ENCODE measurements at regions not wholly inside any gene's neighbourhood (a gene's known extent, or its start where the extent isn't known, plus 50 kb on each side); places are given as distances from the start of the nearest gene placed in this dataset.

- Histone ChIP-seq H3K4me1 (ENCODE audit: low read length) (no peaks in the 10 kb centered on the region), H3F3A (ENCODE audit: insufficient read depth, low read length) (no peaks in the 10 kb centered on the region), H3K27me3 (replicated peaks; ENCODE audit: insufficient read depth, low read length) (no peaks in the 10 kb centered on the region), H3K4me3 (ENCODE audit: low read length) (no peak overlapping the region), H3K9me3 (replicated peaks; ENCODE audit: insufficient read depth, low read length) (no peaks in the 10 kb centered on the region), H3K9me2 (replicated peaks; ENCODE audit: insufficient read depth, low read length) (no peaks in the 10 kb centered on the region), H4K20me1 (ENCODE audit: insufficient read depth, low read length) (no peaks in the 10 kb centered on the region), H3K27ac (ENCODE audit: low read length) (no peak overlapping the region), H2AFZ (ENCODE audit: low read length) (no peak overlapping the region), H3K79me2 (ENCODE audit: low read length) (no peaks in the 10 kb centered on the region), H3K4me2 (ENCODE audit: low read depth, low read length) (no peak overlapping the region), H3K9ac (ENCODE audit: low read length) (no peak overlapping the region), H3K36me3 (replicated peaks; ENCODE audit: insufficient read depth, low read length) (no peaks in the 10 kb centered on the region)
- no peak for DNase-seq
- TF ChIP-seq CTCF (IDR thresholded peaks at IDR 0.05; ENCODE audit: low read length) (no peak), EZH2phosphoT487 (IDR thresholded peaks at IDR 0.05; ENCODE audit: low read length) (no peak), EZH2 (optimal IDR thresholded peaks at IDR 0.05; ENCODE audit: low read depth, low read length) (no peak)
Observed at GRCh38 chr6:145032562-145033145, 702.7 kb downstream of the EPM2A start.

- no peak overlapping the region for H2AFZ ChIP-seq (ENCODE audit: low read length)
- H3K4me2 ChIP-seq (ENCODE audit: low read depth, low read length) = no peak overlapping the region
- no peaks in the 10 kb centered on the region for H3F3A ChIP-seq (ENCODE audit: insufficient read depth, low read length)
- H3K9me2 ChIP-seq (replicated peaks; ENCODE audit: insufficient read depth, low read length) = no peaks in the 10 kb centered on the region
- DNase-seq = no peak
- no peaks in the 10 kb centered on the region for H3K27me3 ChIP-seq (replicated peaks; ENCODE audit: insufficient read depth, low read length)
- no peaks in the 10 kb centered on the region for H4K20me1 ChIP-seq (ENCODE audit: insufficient read depth, low read length)
- no peaks in the 10 kb centered on the region for H3K9me3 ChIP-seq (replicated peaks; ENCODE audit: insufficient read depth, low read length)
- H3K79me2 ChIP-seq (ENCODE audit: low read length) = no peaks in the 10 kb centered on the region
- H3K4me3 ChIP-seq (ENCODE audit: low read length) = no peak overlapping the region
- H3K4me1 ChIP-seq (ENCODE audit: low read length) = no peaks in the 10 kb centered on the region
- no peaks in the 10 kb centered on the region for H3K36me3 ChIP-seq (replicated peaks; ENCODE audit: insufficient read depth, low read length)
- H3K27ac ChIP-seq (ENCODE audit: low read length) = no peak overlapping the region
- no peak overlapping the region for H3K9ac ChIP-seq (ENCODE audit: low read length)
- TF ChIP-seq CTCF (IDR thresholded peaks at IDR 0.05; ENCODE audit: low read length) (no peak), EZH2phosphoT487 (IDR thresholded peaks at IDR 0.05; ENCODE audit: low read length) (no peak), EZH2 (optimal IDR thresholded peaks at IDR 0.05; ENCODE audit: low read depth, low read length) (no peak)
Observed at GRCh38 chr6:145034664-145035063, 700.7 kb downstream of the EPM2A start.

GRCh38 chr6:145036236-145036635 lies 699.1 kb downstream of the EPM2A start:
- no peak for DNase-seq
- Histone ChIP-seq H3F3A (ENCODE audit: insufficient read depth, low read length) (no peaks in the 10 kb centered on the region), H3K4me1 (ENCODE audit: low read length) (no peaks in the 10 kb centered on the region), H3K9ac (ENCODE audit: low read length) (no peak overlapping the region), H3K4me3 (ENCODE audit: low read length) (no peak overlapping the region), H3K27ac (ENCODE audit: low read length) (no peak overlapping the region), H3K27me3 (replicated peaks; ENCODE audit: insufficient read depth, low read length) (no peaks in the 10 kb centered on the region), H4K20me1 (ENCODE audit: insufficient read depth, low read length) (no peaks in the 10 kb centered on the region), H3K36me3 (replicated peaks; ENCODE audit: insufficient read depth, low read length) (no peaks in the 10 kb centered on the region), H3K9me3 (replicated peaks; ENCODE audit: insufficient read depth, low read length) (no peaks in the 10 kb centered on the region), H2AFZ (ENCODE audit: low read length) (no peak overlapping the region), H3K4me2 (ENCODE audit: low read depth, low read length) (no peak overlapping the region), H3K79me2 (ENCODE audit: low read length) (no peaks in the 10 kb centered on the region), H3K9me2 (replicated peaks; ENCODE audit: insufficient read depth, low read length) (no peaks in the 10 kb centered on the region)
- TF ChIP-seq EZH2 (optimal IDR thresholded peaks at IDR 0.05; ENCODE audit: low read depth, low read length) = no peak
- no peak for TF ChIP-seq CTCF (IDR thresholded peaks at IDR 0.05; ENCODE audit: low read length)
- TF ChIP-seq EZH2phosphoT487 (IDR thresholded peaks at IDR 0.05; ENCODE audit: low read length) = no peak
